B cell (primary cell): ENCODE measurements at regions not wholly inside any gene's neighbourhood (a gene's known extent, or its start where the extent isn't known, plus 50 kb on each side); places are given as distances from the start of the nearest gene placed in this dataset.

ENCODE experiments used
- ATAC-seq: fragments of 200-7000 bp; cut with Tn5 transposase; one replicate; pipeline ENCODE4 v1.10.0; 2021; ENCODE audit warnings: low read depth, mild to moderate bottlenecking, moderate number of reproducible peaks, moderate library complexity
- CTCF ChIA-PET: fragments of 350-600 bp; sonication (Branson Sonifier 250); formaldehyde crosslinking; loops from one replicate; lab custom pipeline; 2021; ENCODE audit warnings: antibody characterized with exemption, inconsistent platforms; lab: Charles Lee
- POLR2A ChIA-PET: fragments of 350-600 bp; sonication (Branson Sonifier 250); formaldehyde crosslinking; loops from one replicate; lab custom pipeline; 2021; ENCODE audit warnings: antibody characterized with exemption; lab: Charles Lee
- DNase-seq: peaks from one replicate; pipeline ENCODE4 v3.0.0; 2013
- H2AFZ ChIP-seq: 2 replicates; pipeline ENCODE4 v1.6.1; 2012; ENCODE audit warnings: mild to moderate bottlenecking, low read depth, low read length; ENCODE audit not compliant: insufficient read depth, poor library complexity, severe bottlenecking
- H3K27ac ChIP-seq, 2 donors: 1 replicate in 1 of 2; 2 replicates in 1 of 2; pipeline ENCODE4 v1.5.1; 2012 to 2013; ENCODE audit warnings: low read length in 2 of 2, mild to moderate bottlenecking in 2 of 2, moderate library complexity in 1 of 2
- H3K27me3 ChIP-seq, 4 experiments: fragments of 200-600 bp in 1 of 4; sonication (generic) in 1 of 4; replicated peaks in 1 of 4; 1 replicate in 2 of 4; 2 replicates in 2 of 4; pipeline versions ENCODE4 v1.6.1 to v1.7.0; 2013 to 2016; ENCODE audit warnings: low read length in 3 of 4, mild to moderate bottlenecking in 2 of 4, mixed read lengths in 1 of 4, moderate library complexity in 1 of 4; ENCODE audit not compliant: insufficient read depth in 4 of 4, control insufficient read depth in 3 of 4; ENCODE audit errors: control extremely low read depth in 1 of 4
- H3K36me3 ChIP-seq, 2 experiments: replicated peaks in 1 of 2; 1 replicate in 1 of 2; 2 replicates in 1 of 2; pipeline versions ENCODE4 v1.6.1 to v1.7.1; 2013; ENCODE audit warnings: low read length in 1 of 2; ENCODE audit not compliant: insufficient read depth in 2 of 2, control insufficient read depth in 1 of 2; ENCODE audit errors: control extremely low read depth in 1 of 2, extremely low read depth in 1 of 2
- H3K4me1 ChIP-seq, 2 donors: fragments of 200-600 bp in 1 of 2; sonication (generic) in 1 of 2; 1 replicate in 1 of 2; 2 replicates in 1 of 2; pipeline versions ENCODE4 v1.5.1 to v1.6.1; 2013 to 2017; ENCODE audit warnings: low read length in 2 of 2; ENCODE audit not compliant: control insufficient read depth in 2 of 2, insufficient read depth in 2 of 2
- H3K4me2 ChIP-seq: replicated peaks from 2 replicates; pipeline ENCODE3; 2012; ENCODE audit warnings: mild to moderate bottlenecking, low read depth, low read length; ENCODE audit not compliant: poor library complexity, severe bottlenecking
- H3K4me3 ChIP-seq, 5 experiments: fragments of 200-600 bp in 1 of 5; sonication (generic) in 1 of 5; 1 replicate in 3 of 5; 2 replicates in 2 of 5; pipeline versions ENCODE4 v1.5.1 to v1.7.0; 2011 to 2016; ENCODE audit warnings: low read length in 4 of 5, mild to moderate bottlenecking in 4 of 5, low read depth in 2 of 5, control low read depth in 1 of 5, moderate library complexity in 1 of 5; ENCODE audit not compliant: insufficient read depth in 1 of 5; ENCODE audit errors: control extremely low read depth in 1 of 5, extremely low read depth in 1 of 5
- H3K79me2 ChIP-seq: fragments of 200-600 bp; sonication (generic); one replicate; pipeline ENCODE4 v1.6.0; 2016; ENCODE audit warnings: low read length; ENCODE audit not compliant: control insufficient read depth, insufficient read depth
- H3K9ac ChIP-seq: fragments of 200-600 bp; sonication (generic); 2 replicates; pipeline ENCODE4 v1.6.1; 2017; ENCODE audit warnings: mild to moderate bottlenecking, low read length, moderate library complexity
- H3K9me3 ChIP-seq, 3 donors: one replicate each; pipeline versions ENCODE4 v1.6.1 to v1.7.1; 2013; ENCODE audit warnings: low read length in 2 of 3; ENCODE audit not compliant: control insufficient read depth in 2 of 3, insufficient read depth in 1 of 3; ENCODE audit errors: control extremely low read depth in 1 of 3
- H4K20me1 ChIP-seq: 2 replicates; pipeline ENCODE4 v1.6.0; 2012; ENCODE audit warnings: mild to moderate bottlenecking, low read length; ENCODE audit not compliant: insufficient read depth, control insufficient read depth, poor library complexity, severe bottlenecking
- H3K27ac Mint-ChIP-seq: one replicate; pipeline ENCODE4 v1.8.0; 2021; ENCODE audit warnings: mixed read lengths
- H3K27me3 Mint-ChIP-seq: one replicate; pipeline ENCODE4 v1.8.0; 2021; ENCODE audit warnings: mixed read lengths
- H3K4me1 Mint-ChIP-seq: one replicate; pipeline ENCODE4 v1.8.0; 2021; ENCODE audit warnings: mixed read lengths
- H3K4me3 Mint-ChIP-seq: one replicate; pipeline ENCODE4 v1.8.0; 2021; ENCODE audit warnings: mixed read lengths
- H3K9me3 Mint-ChIP-seq: one replicate; pipeline ENCODE4 v1.8.0; 2022; ENCODE audit warnings: mixed read lengths; ENCODE audit not compliant: insufficient read depth
- EZH2 ChIP-seq: IDR thresholded peaks from 2 replicates; pipeline ENCODE4 v1.6.1; 2012; ENCODE audit warnings: borderline replicate concordance, low read depth, mild to moderate bottlenecking, moderate library complexity, low read length; ENCODE audit not compliant: insufficient read depth, poor library complexity, severe bottlenecking
- WGBS: methylation state at CpG from one replicate; pipeline ENCODE4 v1.1.5; 2013; ENCODE audit warnings: missing lambda C conversion rate; ENCODE audit not compliant: insufficient coverage; 5-methylcytosine and 5-hydroxymethylcytosine counted together
- intact Hi-C: fragments of 100-400 bp; cut with micrococcal nuclease; formaldehyde crosslinking; loops from one replicate; pipeline ENCODE4 v1.10.0; 2022
- TF ChIP-seq, protein P1 (sequence below): fragments of 200-600 bp; IDR thresholded peaks from one replicate; pipeline ENCODE4 v1.8.0; 2022; ENCODE audit warnings: antibody characterized with exemption, mild to moderate bottlenecking

DNA sequence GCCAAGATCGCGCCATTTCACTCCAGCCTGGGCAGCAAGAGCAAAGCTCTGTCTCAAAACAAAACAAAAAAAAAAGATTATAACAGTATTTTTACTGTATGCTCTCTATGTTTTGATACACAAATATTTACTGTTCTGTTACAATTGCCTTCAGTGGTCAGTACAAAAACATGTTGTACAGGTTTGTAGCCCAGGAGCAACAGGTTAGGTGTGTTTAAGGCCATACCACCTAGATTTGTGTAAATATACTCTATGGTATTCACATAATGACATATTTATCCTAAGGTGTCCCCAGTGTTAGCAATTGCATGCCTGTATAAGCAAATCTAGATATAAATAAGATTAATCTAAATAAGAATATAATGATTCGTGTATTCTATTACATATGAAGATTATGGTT lies 625.0 kb downstream of the TMEM182 start:
- Mint-ChIP-seq H3K4me3 (no peak overlapping the region), H3K9me3 (peaks cover 3% of the 10 kb centered on the region), H3K27me3 (no peaks in the 10 kb centered on the region), H3K27ac (no peak overlapping the region), H3K4me1 (no peaks in the 10 kb centered on the region)
- CTCF ChIA-PET: no interaction called here
- Histone ChIP-seq H3K36me3 (no peaks in the 10 kb centered on the region), H3K4me1 (no peaks in the 10 kb centered on the region), H3K4me2 (no peak overlapping the region), H2AFZ (no peak overlapping the region), H3K9me3 (no peaks in the 10 kb centered on the region), H3K79me2 (no peaks in the 10 kb centered on the region), H3K4me3 (no peak overlapping the region), H3K27ac (no peak overlapping the region), H4K20me1 (no peaks in the 10 kb centered on the region), H3K9ac (no peak overlapping the region), H3K27me3 (no peaks in the 10 kb centered on the region)
- DNase-seq (no peak), ATAC-seq (no peak)
- no CpG with 5 or more reads among the region's 3 CpGs for WGBS
- POLR2A ChIA-PET: no interaction called here
- TF ChIP-seq, protein P1, sequence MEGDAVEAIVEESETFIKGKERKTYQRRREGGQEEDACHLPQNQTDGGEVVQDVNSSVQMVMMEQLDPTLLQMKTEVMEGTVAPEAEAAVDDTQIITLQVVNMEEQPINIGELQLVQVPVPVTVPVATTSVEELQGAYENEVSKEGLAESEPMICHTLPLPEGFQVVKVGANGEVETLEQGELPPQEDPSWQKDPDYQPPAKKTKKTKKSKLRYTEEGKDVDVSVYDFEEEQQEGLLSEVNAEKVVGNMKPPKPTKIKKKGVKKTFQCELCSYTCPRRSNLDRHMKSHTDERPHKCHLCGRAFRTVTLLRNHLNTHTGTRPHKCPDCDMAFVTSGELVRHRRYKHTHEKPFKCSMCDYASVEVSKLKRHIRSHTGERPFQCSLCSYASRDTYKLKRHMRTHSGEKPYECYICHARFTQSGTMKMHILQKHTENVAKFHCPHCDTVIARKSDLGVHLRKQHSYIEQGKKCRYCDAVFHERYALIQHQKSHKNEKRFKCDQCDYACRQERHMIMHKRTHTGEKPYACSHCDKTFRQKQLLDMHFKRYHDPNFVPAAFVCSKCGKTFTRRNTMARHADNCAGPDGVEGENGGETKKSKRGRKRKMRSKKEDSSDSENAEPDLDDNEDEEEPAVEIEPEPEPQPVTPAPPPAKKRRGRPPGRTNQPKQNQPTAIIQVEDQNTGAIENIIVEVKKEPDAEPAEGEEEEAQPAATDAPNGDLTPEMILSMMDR: no peak
- no peak for TF ChIP-seq EZH2
- intact Hi-C loops: no loop called here

DNA sequence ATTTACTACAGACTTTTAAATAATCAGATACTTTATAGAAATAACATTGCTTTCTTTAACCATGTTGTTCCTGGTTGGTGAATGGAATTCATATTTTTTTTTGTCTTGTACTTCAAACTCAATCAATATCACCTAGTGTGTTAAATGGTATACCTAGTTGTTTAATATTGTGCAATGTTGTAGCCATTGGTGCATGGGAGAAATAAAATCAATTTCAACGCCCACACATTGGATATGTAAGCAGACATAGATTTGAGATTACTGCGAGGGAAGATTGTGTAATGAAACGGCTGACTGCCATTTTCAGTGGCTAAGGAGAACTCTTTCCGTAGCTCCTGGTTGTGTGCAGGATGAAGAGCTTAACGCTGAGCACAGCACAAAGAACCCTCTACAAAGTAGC lies 626.1 kb downstream of the TMEM182 start:
- no peak for ATAC-seq
- Histone ChIP-seq H3K27ac (no peak overlapping the region), H3K27me3 (no peaks in the 10 kb centered on the region), H4K20me1 (no peaks in the 10 kb centered on the region), H3K4me2 (no peak overlapping the region), H3K36me3 (no peaks in the 10 kb centered on the region), H3K4me1 (no peaks in the 10 kb centered on the region), H3K4me3 (no peak overlapping the region), H2AFZ (no peak overlapping the region), H3K9ac (no peak overlapping the region), H3K9me3 (no peaks in the 10 kb centered on the region), H3K79me2 (no peaks in the 10 kb centered on the region)
- CTCF ChIA-PET: no interaction called here
- WGBS: 95% methylated on average over 4 of the region's 5 CpGs
- TF ChIP-seq, protein P1: no peak
- no peak for TF ChIP-seq EZH2
- POLR2A ChIA-PET: no interaction called here
- intact Hi-C loops: no loop called here
- H3K4me3 Mint-ChIP-seq: no peak overlapping the region
- peaks cover 3% of the 10 kb centered on the region for H3K9me3 Mint-ChIP-seq
- no peaks in the 10 kb centered on the region for H3K4me1 Mint-ChIP-seq
- no peak for DNase-seq
- no peak overlapping the region for H3K27ac Mint-ChIP-seq
- H3K27me3 Mint-ChIP-seq: no peaks in the 10 kb centered on the region
